IMR-90 (cell line): ENCODE measurements at regions not wholly inside any gene's neighbourhood (a gene's known extent, or its start where the extent isn't known, plus 50 kb on each side); places are given as distances from the start of the nearest gene placed in this dataset.

ENCODE experiments used
- BHLHE40 ChIP-seq: fragments of 150-350 bp; IDR thresholded peaks from 2 replicates; pipeline ENCODE4 v1.6.1; 2016; ENCODE audit warnings: mild to moderate bottlenecking, low read depth, low read length
- CEBPB ChIP-seq: IDR thresholded peaks from 2 replicates; pipeline ENCODE4 v1.6.1; 2012; ENCODE audit warnings: low read depth, low read length, improper control_type of control experiment
- MAFK ChIP-seq: IDR thresholded peaks from 2 replicates; pipeline ENCODE4 v1.6.1; 2012; ENCODE audit warnings: low read depth, low read length, improper control_type of control experiment
- MAZ ChIP-seq: IDR thresholded peaks from 2 replicates; pipeline ENCODE4 v1.6.1; 2012; ENCODE audit warnings: low read depth, mild to moderate bottlenecking, low read length, improper control_type of control experiment, moderate library complexity, borderline replicate concordance
- MXI1 ChIP-seq: IDR thresholded peaks from 2 replicates; pipeline ENCODE4 v1.6.1; 2012; ENCODE audit warnings: low read depth, mild to moderate bottlenecking, low read length, moderate library complexity, borderline replicate concordance
- POLR2A ChIP-seq: IDR thresholded peaks from 2 replicates; pipeline ENCODE4 v1.6.1; 2012; ENCODE audit warnings: mild to moderate bottlenecking, low read depth, low read length
- SMC3 ChIP-seq: fragments of 150-350 bp; IDR thresholded peaks from 2 replicates; pipeline ENCODE4 v1.6.1; 2016; ENCODE audit warnings: low read depth, mild to moderate bottlenecking, antibody characterized with exemption, low read length, moderate library complexity
- TF ChIP-seq, protein P1 (sequence below): conservative IDR thresholded peaks from 2 replicates; pipeline ENCODE4 v1.5.1; 2012; ENCODE audit warnings: mild to moderate bottlenecking, low read depth, low read length, improper control_type of control experiment
- TF ChIP-seq, protein P2 (sequence below): fragments of 150-350 bp; IDR thresholded peaks from 2 replicates; pipeline ENCODE4 v1.6.1; 2017; ENCODE audit warnings: mild to moderate bottlenecking, antibody characterized with exemption, low read length, low read depth
- TF ChIP-seq, protein P3 (sequence below): fragments of 150-350 bp; IDR thresholded peaks from 2 replicates; pipeline ENCODE4 v1.6.1; 2016; ENCODE audit warnings: low read depth, mild to moderate bottlenecking, low read length, moderate library complexity, borderline replicate concordance

- TF ChIP-seq, protein P1, sequence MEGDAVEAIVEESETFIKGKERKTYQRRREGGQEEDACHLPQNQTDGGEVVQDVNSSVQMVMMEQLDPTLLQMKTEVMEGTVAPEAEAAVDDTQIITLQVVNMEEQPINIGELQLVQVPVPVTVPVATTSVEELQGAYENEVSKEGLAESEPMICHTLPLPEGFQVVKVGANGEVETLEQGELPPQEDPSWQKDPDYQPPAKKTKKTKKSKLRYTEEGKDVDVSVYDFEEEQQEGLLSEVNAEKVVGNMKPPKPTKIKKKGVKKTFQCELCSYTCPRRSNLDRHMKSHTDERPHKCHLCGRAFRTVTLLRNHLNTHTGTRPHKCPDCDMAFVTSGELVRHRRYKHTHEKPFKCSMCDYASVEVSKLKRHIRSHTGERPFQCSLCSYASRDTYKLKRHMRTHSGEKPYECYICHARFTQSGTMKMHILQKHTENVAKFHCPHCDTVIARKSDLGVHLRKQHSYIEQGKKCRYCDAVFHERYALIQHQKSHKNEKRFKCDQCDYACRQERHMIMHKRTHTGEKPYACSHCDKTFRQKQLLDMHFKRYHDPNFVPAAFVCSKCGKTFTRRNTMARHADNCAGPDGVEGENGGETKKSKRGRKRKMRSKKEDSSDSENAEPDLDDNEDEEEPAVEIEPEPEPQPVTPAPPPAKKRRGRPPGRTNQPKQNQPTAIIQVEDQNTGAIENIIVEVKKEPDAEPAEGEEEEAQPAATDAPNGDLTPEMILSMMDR, result no peak
- TF ChIP-seq POLR2A (no peak), SMC3 (no peak), CEBPB (no peak), MXI1 (no peak), MAZ (no peak), MAFK (no peak), BHLHE40 (no peak)
- TF ChIP-seq, protein P2, sequence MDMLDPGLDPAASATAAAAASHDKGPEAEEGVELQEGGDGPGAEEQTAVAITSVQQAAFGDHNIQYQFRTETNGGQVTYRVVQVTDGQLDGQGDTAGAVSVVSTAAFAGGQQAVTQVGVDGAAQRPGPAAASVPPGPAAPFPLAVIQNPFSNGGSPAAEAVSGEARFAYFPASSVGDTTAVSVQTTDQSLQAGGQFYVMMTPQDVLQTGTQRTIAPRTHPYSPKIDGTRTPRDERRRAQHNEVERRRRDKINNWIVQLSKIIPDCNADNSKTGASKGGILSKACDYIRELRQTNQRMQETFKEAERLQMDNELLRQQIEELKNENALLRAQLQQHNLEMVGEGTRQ, result no peak
- TF ChIP-seq, protein P3, sequence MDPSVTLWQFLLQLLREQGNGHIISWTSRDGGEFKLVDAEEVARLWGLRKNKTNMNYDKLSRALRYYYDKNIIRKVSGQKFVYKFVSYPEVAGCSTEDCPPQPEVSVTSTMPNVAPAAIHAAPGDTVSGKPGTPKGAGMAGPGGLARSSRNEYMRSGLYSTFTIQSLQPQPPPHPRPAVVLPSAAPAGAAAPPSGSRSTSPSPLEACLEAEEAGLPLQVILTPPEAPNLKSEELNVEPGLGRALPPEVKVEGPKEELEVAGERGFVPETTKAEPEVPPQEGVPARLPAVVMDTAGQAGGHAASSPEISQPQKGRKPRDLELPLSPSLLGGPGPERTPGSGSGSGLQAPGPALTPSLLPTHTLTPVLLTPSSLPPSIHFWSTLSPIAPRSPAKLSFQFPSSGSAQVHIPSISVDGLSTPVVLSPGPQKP, result no peak
Measured at GRCh38 chr5:44884036-44884435, 75.3 kb downstream of the MRPS30 start.
